Loucy (cell line): ENCODE measurements at regions not wholly inside any gene's neighbourhood (a gene's known extent, or its start where the extent isn't known, plus 50 kb on each side); places are given as distances from the start of the nearest gene placed in this dataset.
A peak's percentile ranks its signal among the peaks of the same experiment; 100 is the strongest.

Source experiments
- H2AFZ ChIP-seq: fragments of 200-600 bp; sonication (generic); 2 replicates; pipeline ENCODE4 v1.6.0; 2016; ENCODE audit warnings: antibody characterized with exemption, mild to moderate bottlenecking, low read length, moderate library complexity
- H3F3A ChIP-seq: fragments of 200-600 bp; 2 replicates; pipeline ENCODE4 v1.6.0; 2016; ENCODE audit warnings: antibody characterized with exemption, low read depth, mild to moderate bottlenecking
- H3K27me3 ChIP-seq: fragments of 200-600 bp; sonication (generic); 2 replicates; pipeline ENCODE4 v1.6.1; 2014; ENCODE audit warnings: low read length, mild to moderate bottlenecking; ENCODE audit not compliant: insufficient read depth, poor library complexity, severe bottlenecking
- H3K36me3 ChIP-seq: fragments of 200-600 bp; sonication (generic); 2 replicates; pipeline ENCODE4 v1.6.1; 2016; ENCODE audit warnings: low read length; ENCODE audit not compliant: insufficient read depth
- H3K4me1 ChIP-seq: fragments of 200-600 bp; sonication (generic); 2 replicates; pipeline ENCODE4 v1.5.1; 2014; ENCODE audit warnings: low read length, mild to moderate bottlenecking; ENCODE audit not compliant: insufficient read depth, poor library complexity, severe bottlenecking
- H3K4me2 ChIP-seq: fragments of 200-600 bp; sonication (generic); 2 replicates; pipeline ENCODE4 v1.6.0; 2014; ENCODE audit warnings: antibody characterized with exemption, low read length, low read depth, mild to moderate bottlenecking; ENCODE audit not compliant: poor library complexity, severe bottlenecking
- H3K4me3 ChIP-seq: fragments of 200-600 bp; sonication (generic); 2 replicates; pipeline ENCODE4 v1.5.1; 2014; ENCODE audit warnings: low read length, mild to moderate bottlenecking, mixed read lengths; ENCODE audit not compliant: poor library complexity, severe bottlenecking
- H3K79me2 ChIP-seq: fragments of 200-600 bp; sonication (generic); 2 replicates; pipeline ENCODE4 v1.6.1; 2014; ENCODE audit warnings: low read length; ENCODE audit not compliant: insufficient read depth
- H3K9ac ChIP-seq: fragments of 200-600 bp; sonication (generic); 2 replicates; pipeline ENCODE4 v1.6.0; 2014; ENCODE audit warnings: mild to moderate bottlenecking, low read depth, low read length, moderate library complexity; ENCODE audit not compliant: poor library complexity, severe bottlenecking
- H3K9me2 ChIP-seq: fragments of 200-600 bp; sonication (generic); replicated peaks from 2 replicates; pipeline ENCODE4 v1.6.1; 2016; ENCODE audit warnings: low read depth, low read length, mixed read lengths
- H3K9me3 ChIP-seq: fragments of 200-600 bp; sonication (generic); 2 replicates; pipeline ENCODE4 v1.6.1; 2014; ENCODE audit warnings: mild to moderate bottlenecking, antibody characterized with exemption, low read length, low read depth; ENCODE audit not compliant: insufficient read depth
- H4K20me1 ChIP-seq: fragments of 200-600 bp; sonication (generic); 2 replicates; pipeline ENCODE4 v1.6.0; 2014; ENCODE audit warnings: antibody characterized with exemption, low read length, mild to moderate bottlenecking; ENCODE audit not compliant: insufficient read depth, poor library complexity, severe bottlenecking
- CTCF ChIP-seq: fragments of 200-600 bp; sonication (generic); conservative IDR thresholded peaks from 2 replicates; pipeline ENCODE4 v1.5.1; 2014; ENCODE audit warnings: mild to moderate bottlenecking, antibody characterized with exemption, low read length
- EZH2phosphoT487 ChIP-seq: fragments of 200-600 bp; IDR thresholded peaks from 2 replicates; pipeline ENCODE4 v1.6.1; 2018; ENCODE audit warnings: antibody characterized with exemption, mild to moderate bottlenecking, moderate library complexity, borderline replicate concordance

GRCh38 chr12:124694250-124694649, 126.8 kb upstream of the NCOR2 start:
- Histone ChIP-seq H3K27me3 (no peaks in the 10 kb centered on the region), H3F3A (no peaks in the 10 kb centered on the region), H3K4me2 (peak overlapping the region; percentile 71), H3K79me2 (no peaks in the 10 kb centered on the region), H3K36me3 (no peaks in the 10 kb centered on the region), H3K9me2 (no peaks in the 10 kb centered on the region), H3K9me3 (peaks cover 15% of the 10 kb centered on the region; the same call in 1 of the 2 replicates), H3K4me3 (peak overlapping the region; percentile 26), H4K20me1 (no peaks in the 10 kb centered on the region), H3K4me1 (peaks cover 23% of the 10 kb centered on the region), H3K9ac (no peak overlapping the region), H2AFZ (no peak overlapping the region)
- TF ChIP-seq CTCF (no peak), EZH2phosphoT487 (no peak)

- H4K20me1 ChIP-seq: no peaks in the 10 kb centered on the region
- no peaks in the 10 kb centered on the region for H3K9me2 ChIP-seq
- H3K9ac ChIP-seq: no peak overlapping the region
- H3K9me3 ChIP-seq: peaks cover 15% of the 10 kb centered on the region; the same call in 1 of the 2 replicates
- no peak overlapping the region for H3K4me2 ChIP-seq
- no peaks in the 10 kb centered on the region for H3K27me3 ChIP-seq
- no peak overlapping the region for H2AFZ ChIP-seq
- H3K79me2 ChIP-seq: no peaks in the 10 kb centered on the region
- H3K4me3 ChIP-seq: no peak overlapping the region
- peaks cover 33% of the 10 kb centered on the region for H3K4me1 ChIP-seq
- TF ChIP-seq EZH2phosphoT487 (no peak), CTCF (no peak)
- peaks cover 5% of the 10 kb centered on the region for H3F3A ChIP-seq
- H3K36me3 ChIP-seq: no peaks in the 10 kb centered on the region
Observed at GRCh38 chr12:124693111-124693723, 125.8 kb upstream of the NCOR2 start.

- Histone ChIP-seq H4K20me1 (no peaks in the 10 kb centered on the region), H3K79me2 (no peaks in the 10 kb centered on the region), H3K9me2 (no peaks in the 10 kb centered on the region), H3K4me2 (no peak overlapping the region), H2AFZ (no peak overlapping the region), H3K9ac (no peak overlapping the region), H3K4me3 (no peak overlapping the region), H3K27me3 (no peaks in the 10 kb centered on the region), H3K9me3 (peaks cover 15% of the 10 kb centered on the region; the same call in 1 of the 2 replicates), H3K36me3 (no peaks in the 10 kb centered on the region), H3F3A (peaks cover 10% of the 10 kb centered on the region), H3K4me1 (peaks cover 38% of the 10 kb centered on the region)
- TF ChIP-seq EZH2phosphoT487: no peak
- no peak for TF ChIP-seq CTCF
Observed at GRCh38 chr12:124692443-124692842, 125.0 kb upstream of the NCOR2 start.
